IMR-90 (cell line): ENCODE measurements at regions not wholly inside any gene's neighbourhood (a gene's known extent, or its start where the extent isn't known, plus 50 kb on each side); places are given as distances from the start of the nearest gene placed in this dataset.

Experiments
- ATAC-seq: fragments of 200-7000 bp; cut with Tn5 transposase; 2 replicates; pipeline ENCODE4 v1.9.1; 2020; ENCODE audit warnings: low read depth, mild to moderate bottlenecking, moderate library complexity
- BruUV-seq: library from RNA; stranded (reverse); fragments of 400-500 nt; replicated peaks from 2 replicates; lab custom pipeline; 2021; lab: Mats Ljungman, UMichigan
- CTCF ChIA-PET: fragments of 300-600 bp; formaldehyde crosslinking; extraction: SDS; loops from one replicate; lab custom pipeline; 2021; ENCODE audit warnings: antibody characterized with exemption; lab: Yijun Ruan, JAX
- POLR2A ChIA-PET: fragments of 300-600 bp; sonication (Branson Sonifier 250); formaldehyde crosslinking; loops from one replicate; lab custom pipeline; 2022; ENCODE audit warnings: antibody characterized with exemption; ENCODE audit not compliant: unreplicated experiment; lab: Charles Lee
- DNase-seq: peaks from one replicate; pipeline ENCODE4 v3.0.0; 2013
- H2AFZ ChIP-seq: replicated peaks from 2 replicates; pipeline ENCODE3; 2013; ENCODE audit warnings: low read length, mild to moderate bottlenecking; ENCODE audit not compliant: poor library complexity
- H2AK5ac ChIP-seq: 2 replicates; pipeline ENCODE4 v1.6.1; 2013; ENCODE audit warnings: low read depth, low read length, inconsistent platforms
- H2AK9ac ChIP-seq: replicated peaks from 2 replicates; pipeline ENCODE3; 2013; ENCODE audit warnings: mild to moderate bottlenecking, low read depth, low read length, moderate library complexity; ENCODE audit not compliant: poor library complexity
- H2BK120ac ChIP-seq: 2 replicates; pipeline ENCODE4 v1.6.1; 2013; ENCODE audit warnings: low read depth, low read length, inconsistent platforms
- H2BK15ac ChIP-seq: 3 replicates; pipeline ENCODE4 v1.6.1; 2013; ENCODE audit warnings: low read depth, low read length, inconsistent platforms
- H2BK20ac ChIP-seq: 2 replicates; pipeline ENCODE4 v1.6.1; 2013; ENCODE audit warnings: low read depth, mild to moderate bottlenecking, inconsistent platforms, low read length, moderate library complexity
- H2BK5ac ChIP-seq: 2 replicates; pipeline ENCODE4 v1.6.1; 2013; ENCODE audit warnings: mild to moderate bottlenecking, low read depth, low read length, inconsistent platforms; ENCODE audit not compliant: poor library complexity, severe bottlenecking
- H3K14ac ChIP-seq: replicated peaks from 2 replicates; pipeline ENCODE4 v1.6.1; 2013; ENCODE audit warnings: low read depth, low read length, inconsistent platforms
- H3K18ac ChIP-seq: 2 replicates; pipeline ENCODE4 v1.6.1; 2013; ENCODE audit warnings: low read depth, low read length, control low read depth
- H3K23ac ChIP-seq: 2 replicates; pipeline ENCODE4 v1.6.1; 2013; ENCODE audit warnings: low read depth, low read length, inconsistent platforms
- H3K27ac ChIP-seq: 2 replicates; pipeline ENCODE4 v1.5.1; 2013; ENCODE audit warnings: mild to moderate bottlenecking, control low read depth, low read length; ENCODE audit not compliant: insufficient read depth
- H3K27me3 ChIP-seq: 2 replicates; pipeline ENCODE4 v1.6.1; 2013; ENCODE audit warnings: low read length; ENCODE audit not compliant: control insufficient read depth, insufficient read depth
- H3K36me3 ChIP-seq: 2 replicates; pipeline ENCODE4 v1.6.1; 2013; ENCODE audit warnings: low read length, mixed read lengths; ENCODE audit not compliant: control insufficient read depth, insufficient read depth
- H3K4ac ChIP-seq: 2 replicates; pipeline ENCODE4 v1.6.1; 2013; ENCODE audit warnings: low read depth, low read length, inconsistent platforms
- H3K4me1 ChIP-seq: 2 replicates; pipeline ENCODE4 v1.6.1; 2013; ENCODE audit warnings: low read length, mixed read lengths; ENCODE audit not compliant: control insufficient read depth, insufficient read depth
- H3K4me2 ChIP-seq: 2 replicates; pipeline ENCODE4 v1.6.1; 2013; ENCODE audit warnings: low read depth, mild to moderate bottlenecking, control low read depth, low read length, moderate library complexity
- H3K4me3 ChIP-seq: 2 replicates; pipeline ENCODE4 v1.5.1; 2013; ENCODE audit warnings: low read depth, mild to moderate bottlenecking, control low read depth, low read length, moderate library complexity; ENCODE audit not compliant: insufficient read depth
- H3K56ac ChIP-seq: 2 replicates; pipeline ENCODE4 v1.6.1; 2013; ENCODE audit warnings: low read length, inconsistent platforms; ENCODE audit not compliant: insufficient read depth; ENCODE audit errors: extremely low read depth
- H3K79me1 ChIP-seq, 2 experiments: 2 replicates each; pipeline ENCODE4 v1.6.1; 2013; ENCODE audit warnings: low read length in 2 of 2, inconsistent platforms in 1 of 2, low read depth in 1 of 2
- H3K9ac ChIP-seq: 2 replicates; pipeline ENCODE4 v1.6.1; 2013; ENCODE audit warnings: low read depth, low read length, control low read depth
- H3K9me1 ChIP-seq: 2 replicates; pipeline ENCODE4 v1.6.1; 2013; ENCODE audit warnings: low read length, inconsistent platforms; ENCODE audit not compliant: insufficient read depth
- H3K9me3 ChIP-seq: 2 replicates; pipeline ENCODE4 v1.6.1; 2013; ENCODE audit warnings: low read length; ENCODE audit not compliant: control insufficient read depth, insufficient read depth
- H4K20me1 ChIP-seq: 2 replicates; pipeline ENCODE4 v1.6.1; 2013; ENCODE audit warnings: low read length, inconsistent platforms; ENCODE audit not compliant: insufficient read depth
- H4K5ac ChIP-seq: 2 replicates; pipeline ENCODE4 v1.6.1; 2013; ENCODE audit warnings: mild to moderate bottlenecking, low read depth, low read length, control low read depth
- H4K8ac ChIP-seq, 2 experiments: 2 replicates each; pipeline ENCODE4 v1.6.1; 2013; ENCODE audit warnings: low read depth in 2 of 2, low read length in 2 of 2, control low read depth in 1 of 2, inconsistent platforms in 1 of 2
- H4K91ac ChIP-seq: 2 replicates; pipeline ENCODE4 v1.6.1; 2013; ENCODE audit warnings: low read depth, low read length, inconsistent platforms; ENCODE audit not compliant: insufficient read depth
- BHLHE40 ChIP-seq: fragments of 150-350 bp; IDR thresholded peaks from 2 replicates; pipeline ENCODE4 v1.6.1; 2016; ENCODE audit warnings: mild to moderate bottlenecking, low read depth, low read length
- CEBPB ChIP-seq: IDR thresholded peaks from 2 replicates; pipeline ENCODE4 v1.6.1; 2012; ENCODE audit warnings: low read depth, low read length, improper control_type of control experiment
- CHD1 ChIP-seq: IDR thresholded peaks from 2 replicates; pipeline ENCODE4 v1.6.1; 2012; ENCODE audit warnings: low read depth, low read length, improper control_type of control experiment
- CTCF ChIP-seq: conservative IDR thresholded peaks from 2 replicates; pipeline ENCODE4 v1.5.1; 2012; ENCODE audit warnings: mild to moderate bottlenecking, low read depth, low read length, improper control_type of control experiment
- ELK1 ChIP-seq: fragments of 150-350 bp; IDR thresholded peaks from 2 replicates; pipeline ENCODE4 v1.6.1; 2016; ENCODE audit warnings: low read depth, mild to moderate bottlenecking, low read length, moderate library complexity, borderline replicate concordance
- FOS ChIP-seq: fragments of 150-350 bp; IDR thresholded peaks from 2 replicates; pipeline ENCODE4 v1.6.1; 2016; ENCODE audit warnings: low read depth, low read length
- MAFK ChIP-seq: IDR thresholded peaks from 2 replicates; pipeline ENCODE4 v1.6.1; 2012; ENCODE audit warnings: low read depth, low read length, improper control_type of control experiment
- MAZ ChIP-seq: IDR thresholded peaks from 2 replicates; pipeline ENCODE4 v1.6.1; 2012; ENCODE audit warnings: low read depth, mild to moderate bottlenecking, low read length, improper control_type of control experiment, moderate library complexity, borderline replicate concordance
- MXI1 ChIP-seq: IDR thresholded peaks from 2 replicates; pipeline ENCODE4 v1.6.1; 2012; ENCODE audit warnings: low read depth, mild to moderate bottlenecking, low read length, moderate library complexity, borderline replicate concordance
- NFE2L2 ChIP-seq: fragments of 150-350 bp; IDR thresholded peaks from 2 replicates; pipeline ENCODE4 v1.6.1; 2016; ENCODE audit warnings: low read depth, mild to moderate bottlenecking, low read length
- POLR2A ChIP-seq: IDR thresholded peaks from 2 replicates; pipeline ENCODE4 v1.6.1; 2012; ENCODE audit warnings: mild to moderate bottlenecking, low read depth, low read length
- RAD21 ChIP-seq: IDR thresholded peaks from 2 replicates; pipeline ENCODE4 v1.6.1; 2012; ENCODE audit warnings: low read length, improper control_type of control experiment
- RCOR1 ChIP-seq: IDR thresholded peaks from 2 replicates; pipeline ENCODE4 v1.6.1; 2012; ENCODE audit warnings: mild to moderate bottlenecking, low read length, improper control_type of control experiment; ENCODE audit not compliant: insufficient replicate concordance
- RFX5 ChIP-seq: IDR thresholded peaks from 2 replicates; pipeline ENCODE4 v1.8.0; 2012; ENCODE audit warnings: low read depth, mild to moderate bottlenecking, low read length, moderate library complexity
- SMC3 ChIP-seq: fragments of 150-350 bp; IDR thresholded peaks from 2 replicates; pipeline ENCODE4 v1.6.1; 2016; ENCODE audit warnings: low read depth, mild to moderate bottlenecking, antibody characterized with exemption, low read length, moderate library complexity
- USF2 ChIP-seq: fragments of 150-350 bp; IDR thresholded peaks from 2 replicates; pipeline ENCODE4 v1.6.1; 2017; ENCODE audit warnings: mild to moderate bottlenecking, antibody characterized with exemption, low read length, low read depth
- WGBS, 2 experiments: methylation state at CpG; one replicate each; pipeline versions ENCODE4 v1.1.5 to v1.1.7; 2013; ENCODE audit warnings: missing lambda C conversion rate in 2 of 2; ENCODE audit not compliant: insufficient read length in 1 of 2; ENCODE audit errors: extremely low coverage in 2 of 2; 5-methylcytosine and 5-hydroxymethylcytosine counted together
- dilution Hi-C: fragments of 300-500 bp; cut with HindIII; formaldehyde crosslinking; loops from one replicate; pipeline ENCODE4 v1.14.3; 2018; ENCODE audit warnings: low sequenced_read_pairs; ENCODE audit not compliant: unreplicated experiment
- in situ Hi-C: fragments of 300-500 bp; cut with MboI; formaldehyde crosslinking; loops from 3 replicates; pipeline ENCODE4 v1.14.3; 2019; ENCODE audit warnings: low sequenced_read_pairs, inconsistent platforms, mixed read lengths
- intact Hi-C: fragments of 100-400 bp; cut with micrococcal nuclease; formaldehyde crosslinking; loops from 2 replicates; pipeline ENCODE4 v1.10.0; 2022

- H3K9me3 ChIP-seq: no peaks in the 10 kb centered on the region
- no peak overlapping the region for H2AK9ac ChIP-seq
- H3K27me3 ChIP-seq: peaks cover 49% of the 10 kb centered on the region
- no peak overlapping the region for H2BK20ac ChIP-seq
- H4K8ac ChIP-seq: no peak overlapping the region
- 100% methylated on average over 1 of the region's 5 CpGs; no CpG with 5 or more reads in 1 of the 2 experiments for whole genome bisulfite sequencing, 2 experiments
- in situ Hi-C loops (no loop called here), intact Hi-C loops (no loop called here), dilution Hi-C loops (no loop called here)
- no peak overlapping the region for H2BK120ac ChIP-seq
- H2BK5ac ChIP-seq: no peak overlapping the region
- no peak overlapping the region for H2AK5ac ChIP-seq
- no peak overlapping the region for H2AFZ ChIP-seq
- TF ChIP-seq MXI1 (no peak), NFE2L2 (no peak), USF2 (no peak), CEBPB (no peak), CTCF (no peak), CHD1 (no peak), MAZ (no peak), RFX5 (no peak), BHLHE40 (no peak), ELK1 (no peak), FOS (no peak), SMC3 (no peak), RCOR1 (no peak), MAFK (no peak), POLR2A (no peak), RAD21 (no peak)
- no TSS peak for BruUV-seq
- ChIA-PET CTCF (interaction anchor here (1.1 to 2.0 kb wide), 2 partner anchors 9 to 10 kb away, joined by 3 to 5 read pairs; no protein-coding TSS in a partner anchor), POLR2A (no interaction called here)
- H3K27ac ChIP-seq: no peak overlapping the region
- no peak overlapping the region for H4K5ac ChIP-seq
- H3K9me1 ChIP-seq: no peaks in the 10 kb centered on the region
- H3K4me1 ChIP-seq: no peaks in the 10 kb centered on the region
- H3K4me3 ChIP-seq: no peak overlapping the region
- H4K20me1 ChIP-seq: no peaks in the 10 kb centered on the region
- H2BK15ac ChIP-seq: no peak overlapping the region
- H3K4me2 ChIP-seq: no peak overlapping the region
- no peak overlapping the region for H3K18ac ChIP-seq
- H3K36me3 ChIP-seq: no peaks in the 10 kb centered on the region
- H4K91ac ChIP-seq: no peak overlapping the region
- H3K9ac ChIP-seq: no peak overlapping the region
- no peak overlapping the region for H3K14ac ChIP-seq
- no peak overlapping the region for H3K23ac ChIP-seq
- H3K56ac ChIP-seq: no peak overlapping the region
- DNase-seq (no peak), ATAC-seq (no peak)
- no peaks in the 10 kb centered on the region for H3K79me1 ChIP-seq
- H3K4ac ChIP-seq: no peak overlapping the region
Measured at GRCh38 chr22:22180738-22181285, 63.8 kb upstream of the VPREB1 start.
